SIG-M5 treated with dmso at 0.1 percent for 504 hours (cell line): ENCODE measurements at regions not wholly inside any gene's neighbourhood (a gene's known extent, or its start where the extent isn't known, plus 50 kb on each side); places are given as distances from the start of the nearest gene placed in this dataset.

Experiments
- DNase-seq: peaks from one replicate; lab custom pipeline; 2025; ENCODE audit not compliant: unreplicated experiment; lab: John Stamatoyannopoulos, UW

- DNase-seq = no peak
These were observed 99.3 kb upstream of the BCOR start for GRCh38 chrX:40197071-40197470.

- no peak for DNase-seq
These were observed 97.6 kb upstream of the BCOR start for GRCh38 chrX:40195368-40195767.

- DNase-seq = no peak
These were observed 94.4 kb upstream of the BCOR start for GRCh38 chrX:40192196-40192595.

DNA sequence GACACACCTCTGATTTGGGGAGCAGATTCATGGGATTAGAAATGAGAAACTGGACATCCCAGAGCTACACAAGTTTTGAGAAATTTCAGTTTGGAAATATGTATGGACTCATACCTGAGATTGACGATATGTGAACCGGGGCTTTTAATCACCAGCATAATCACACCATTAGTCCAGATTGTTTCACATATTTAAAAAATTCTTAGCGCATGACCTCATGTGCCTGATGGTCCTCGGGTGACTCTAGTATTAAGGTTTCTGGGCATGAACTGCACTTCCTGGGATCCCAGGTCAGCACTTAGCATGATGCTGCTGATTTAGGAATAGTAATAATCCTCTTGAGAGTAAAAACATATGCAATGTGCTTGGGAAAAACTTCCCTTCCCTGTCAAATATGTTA, 91.9 kb upstream of the BCOR start:
- DNase-seq = no peak

DNA sequence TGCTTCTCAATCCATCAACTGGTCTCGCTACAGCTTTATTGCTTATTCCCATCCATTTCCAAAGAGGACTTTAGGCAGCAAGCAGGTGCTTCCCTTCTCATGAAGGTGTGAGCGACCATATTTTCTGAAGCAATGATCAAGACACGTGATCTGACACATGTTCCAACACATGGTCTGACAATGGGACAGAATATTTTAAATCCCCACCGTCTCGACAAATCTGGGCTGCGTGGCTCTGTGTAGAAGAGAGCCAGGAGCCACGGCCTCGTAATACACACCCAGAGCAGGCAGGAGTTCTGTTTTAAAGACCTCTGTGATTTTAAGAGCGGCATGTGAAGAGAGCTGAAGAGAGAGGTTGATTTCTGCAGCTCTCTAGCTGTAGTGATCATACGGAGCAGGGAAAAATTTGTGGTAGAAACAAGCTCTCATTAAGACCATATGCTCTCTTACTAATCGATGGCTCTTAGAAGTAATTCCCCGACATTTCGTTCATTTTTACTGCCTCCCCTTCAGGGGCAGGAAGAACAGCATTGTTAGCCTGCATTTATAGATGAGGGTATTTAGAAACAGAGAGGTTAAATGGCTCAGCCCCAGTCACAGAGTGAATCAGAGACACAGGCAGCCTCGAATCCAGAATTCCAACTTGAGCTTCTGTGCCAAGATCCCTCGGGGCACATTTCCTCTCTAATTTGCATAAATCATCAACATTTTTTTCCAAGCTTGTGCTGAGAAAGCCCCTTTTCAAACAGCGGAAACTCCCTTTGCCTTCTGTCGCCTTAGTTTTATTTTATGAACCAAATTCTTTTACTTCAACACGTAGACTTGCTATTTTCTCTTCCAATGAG, 91.0 kb upstream of the BCOR start:
- no peak for DNase-seq

GRCh38 chrX:40184968-40185367, 87.2 kb upstream of the BCOR start:
- no peak for DNase-seq

DNA sequence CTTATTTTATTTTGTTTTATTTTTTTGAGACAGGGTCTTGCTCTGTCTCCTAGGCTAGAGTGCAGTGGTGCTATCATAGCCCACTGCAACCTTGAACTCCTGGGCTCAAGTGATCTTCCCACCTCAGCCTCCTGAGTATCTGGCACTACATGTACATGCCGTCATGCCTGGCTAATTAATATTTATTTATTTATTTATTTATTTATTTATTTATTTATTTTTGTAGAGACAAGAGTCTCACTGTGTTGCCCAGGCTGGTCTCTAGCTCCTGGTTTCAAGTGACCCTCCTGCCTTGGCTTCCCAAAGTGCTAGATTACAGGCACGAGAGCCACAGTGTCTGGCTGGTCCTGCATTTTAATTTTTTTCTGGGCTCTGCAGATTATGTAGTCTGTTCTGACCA, 84.9 kb upstream of the BCOR start:
- no peak for DNase-seq

DNA sequence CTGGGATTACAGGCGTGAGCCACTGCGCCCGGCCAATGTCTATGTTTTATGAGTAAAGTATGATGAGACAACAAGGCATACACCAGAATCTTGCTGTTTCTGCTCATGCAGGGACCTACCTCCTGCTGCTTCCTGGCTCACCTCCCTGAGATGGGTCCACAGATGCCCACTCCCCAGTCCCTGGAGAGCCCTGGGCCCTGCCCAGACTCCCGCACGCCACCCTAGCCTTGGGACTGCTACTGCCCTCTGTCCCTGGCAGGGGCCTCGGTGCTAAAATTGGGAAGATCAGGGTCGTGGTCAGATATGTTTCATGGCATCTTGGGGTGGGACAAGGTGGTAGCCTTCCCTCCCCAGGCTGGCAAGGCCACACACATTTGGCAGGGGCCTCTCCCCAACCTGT, 84.3 kb upstream of the BCOR start:
- DNase-seq = no peak

- peak; percentile 76 for DNase-seq
These were observed 81.5 kb upstream of the BCOR start for GRCh38 chrX:40179283-40179682.

DNA sequence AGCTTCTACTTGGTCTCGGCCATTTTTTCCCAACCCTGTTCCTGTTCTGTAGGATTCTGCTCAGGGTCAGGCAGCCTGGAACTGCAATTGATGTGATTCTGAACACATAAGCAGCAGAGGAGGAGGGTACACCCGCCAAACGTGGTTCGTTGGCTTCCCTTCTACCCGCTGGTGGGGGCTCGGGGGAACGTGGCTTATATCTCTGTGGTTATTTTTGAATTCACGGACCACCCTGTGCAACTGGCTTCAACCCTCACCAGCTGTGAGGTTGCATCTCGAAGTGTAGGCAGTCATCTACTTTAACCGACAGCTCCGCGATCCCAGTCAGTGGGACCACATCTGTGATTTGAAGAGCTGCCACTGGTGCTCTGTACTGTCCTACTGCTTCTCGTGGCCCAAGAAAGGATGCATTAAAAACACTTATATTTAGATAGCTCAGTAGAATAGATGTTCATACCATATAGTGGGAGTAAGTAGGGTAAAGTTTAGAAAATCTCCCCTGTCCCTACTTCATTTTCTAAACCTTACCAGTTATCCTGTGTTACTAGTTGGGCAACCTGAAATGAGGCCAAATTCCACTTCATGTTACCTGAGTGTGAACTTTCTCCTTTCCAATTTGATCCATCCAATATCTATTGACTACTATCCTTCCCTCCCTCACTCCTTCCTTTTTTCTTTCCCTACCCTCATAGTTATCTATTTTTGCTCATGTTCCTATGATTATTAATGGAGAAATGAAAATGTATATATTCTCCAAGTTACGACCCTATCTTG, 80.4 kb upstream of the BCOR start:
- no peak for DNase-seq

DNA sequence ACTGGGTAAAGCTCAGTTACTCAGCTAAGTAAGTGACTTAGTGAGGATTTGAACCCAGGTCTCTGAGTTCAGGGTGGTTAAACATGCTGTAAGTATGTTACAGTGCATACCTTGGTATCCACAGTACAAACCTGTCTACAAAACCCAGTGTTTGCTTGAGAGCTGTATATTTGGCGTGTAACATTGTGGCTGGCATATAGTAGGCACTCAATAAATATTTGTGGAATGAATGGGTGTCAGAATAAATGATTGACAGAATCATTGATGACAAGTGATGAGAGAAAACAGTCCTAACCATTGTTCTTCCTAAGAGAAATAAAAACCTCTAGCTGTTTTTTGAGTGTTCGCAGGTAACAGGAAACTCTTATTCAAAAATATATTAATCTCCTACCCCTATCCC, 79.7 kb upstream of the BCOR start:
- DNase-seq = no peak

GRCh38 chrX:40177117-40177430, 79.3 kb upstream of the BCOR start:
- DNase-seq = no peak

DNA sequence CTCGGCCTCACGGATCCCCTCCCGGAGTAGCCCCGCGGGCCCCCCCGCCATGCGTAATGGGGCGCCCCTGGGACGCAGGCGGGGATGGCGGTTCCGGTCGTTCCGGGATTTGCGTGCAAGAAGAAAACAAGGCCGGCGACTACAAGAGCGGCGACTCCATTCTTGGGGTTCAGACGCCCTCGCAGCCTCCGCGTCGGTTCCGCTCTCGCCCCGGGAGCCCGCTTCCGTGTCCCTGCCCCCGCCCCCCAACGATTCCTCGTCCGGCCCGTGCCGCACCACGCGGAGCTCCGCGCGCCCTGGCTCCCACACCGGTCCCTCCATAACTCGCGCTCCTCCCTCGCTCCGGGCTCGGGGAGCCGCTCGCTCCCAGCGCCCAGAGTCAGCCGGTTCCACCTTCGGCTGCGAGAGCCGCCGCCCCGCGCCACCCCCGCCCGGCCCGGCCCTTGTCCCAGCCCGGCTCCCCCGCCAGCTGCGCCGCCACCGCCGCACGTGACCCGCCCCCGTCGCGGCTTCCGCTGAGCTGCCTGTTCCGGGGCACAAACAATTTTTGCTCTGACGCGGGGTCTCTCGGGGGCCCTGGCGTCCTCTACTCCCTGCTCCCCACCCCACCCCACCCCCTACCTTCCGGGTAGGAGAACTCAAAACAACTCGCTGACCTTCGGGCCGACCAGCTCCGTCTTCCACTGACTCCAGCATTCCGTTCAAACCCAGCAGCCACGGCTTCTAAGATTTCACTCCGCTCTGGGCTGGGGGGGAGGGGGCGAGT, 78.8 kb upstream of the BCOR start:
- DNase-seq = peak; percentile 67

DNA sequence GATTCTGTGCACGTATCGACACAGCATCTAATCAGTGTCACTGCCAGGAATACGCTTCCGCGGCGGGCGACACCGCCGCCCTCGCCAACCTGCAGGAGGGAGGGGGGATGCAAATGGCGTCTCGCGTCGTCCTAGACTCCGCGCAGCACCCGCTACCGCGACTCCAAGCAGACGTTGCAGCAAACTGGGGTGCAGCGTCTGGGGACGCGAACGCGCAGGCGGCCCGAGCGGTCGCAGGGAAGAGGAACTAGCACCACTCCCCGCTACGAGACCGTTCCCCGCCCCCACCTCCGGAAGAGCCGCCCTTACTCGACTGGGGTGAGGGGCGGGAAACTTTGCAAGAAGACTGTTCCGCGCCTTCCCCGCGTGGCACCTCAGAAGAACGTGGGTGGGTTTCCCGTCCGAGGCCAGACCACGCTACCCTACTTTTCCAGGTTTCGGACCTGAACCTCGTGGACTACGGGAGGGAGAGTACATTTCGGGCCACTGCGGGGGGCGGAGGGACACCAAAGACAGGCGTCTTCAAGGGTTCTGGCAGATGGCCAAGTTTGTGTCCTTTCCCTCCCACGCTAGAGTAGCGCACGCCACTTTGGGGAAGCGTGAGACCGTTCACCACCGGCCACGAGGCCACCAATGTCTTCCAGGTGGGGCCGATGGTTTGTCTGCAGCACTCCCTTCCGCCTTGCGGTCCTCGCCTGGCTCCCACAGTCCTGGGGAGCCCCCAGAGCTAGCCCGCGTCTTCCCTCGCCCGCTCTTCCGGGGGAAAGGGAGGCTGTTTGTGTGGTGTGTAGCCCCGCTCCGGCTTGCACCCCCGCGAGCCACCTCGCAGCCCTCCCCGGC, 78.0 kb upstream of the BCOR start:
- peak; percentile 81 for DNase-seq

- DNase-seq = peak; percentile 39
These were observed 77.2 kb upstream of the BCOR start for GRCh38 chrX:40174854-40175510.

DNA sequence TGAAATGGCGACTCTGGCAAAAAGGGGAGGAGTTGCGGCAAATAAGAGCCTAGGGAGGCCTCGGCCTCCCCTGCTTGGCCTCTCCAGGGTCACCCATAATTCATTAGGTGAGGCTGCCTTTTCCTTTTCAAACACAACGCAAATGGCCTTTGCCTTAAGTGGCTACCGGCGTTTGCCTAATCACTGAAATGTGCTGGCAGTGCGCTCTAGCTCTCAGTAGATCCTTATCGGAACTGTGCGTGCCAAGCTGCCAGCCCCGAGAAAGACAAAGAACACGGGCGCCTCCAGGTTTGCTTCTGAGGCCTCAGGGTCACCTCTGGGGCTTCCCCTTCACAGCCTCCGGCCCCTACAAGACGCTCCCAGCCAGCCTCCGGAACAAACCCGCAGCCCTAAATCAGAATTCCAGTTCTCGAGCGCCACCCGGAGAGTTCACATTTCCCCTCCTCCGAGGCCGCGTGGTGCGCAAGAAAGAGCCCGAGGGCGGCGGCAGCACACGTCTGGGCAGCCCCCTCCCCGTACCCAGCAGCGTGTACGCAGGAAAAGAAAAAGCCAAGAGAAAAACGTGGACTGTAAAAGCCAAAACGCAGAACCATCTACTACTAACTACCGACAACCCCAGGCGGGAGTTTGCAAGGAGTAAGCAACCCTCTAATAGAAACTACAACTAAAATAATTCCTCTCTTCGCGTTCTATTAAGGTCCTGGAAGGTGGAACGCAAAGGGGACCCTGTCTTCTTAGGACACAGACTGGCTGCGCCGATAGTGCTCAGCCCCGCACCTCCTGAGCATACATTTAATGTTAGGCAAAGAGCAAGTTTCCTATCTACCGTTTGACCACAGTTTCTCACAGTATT, 76.5 kb upstream of the BCOR start:
- DNase-seq = peak; percentile 66

DNA sequence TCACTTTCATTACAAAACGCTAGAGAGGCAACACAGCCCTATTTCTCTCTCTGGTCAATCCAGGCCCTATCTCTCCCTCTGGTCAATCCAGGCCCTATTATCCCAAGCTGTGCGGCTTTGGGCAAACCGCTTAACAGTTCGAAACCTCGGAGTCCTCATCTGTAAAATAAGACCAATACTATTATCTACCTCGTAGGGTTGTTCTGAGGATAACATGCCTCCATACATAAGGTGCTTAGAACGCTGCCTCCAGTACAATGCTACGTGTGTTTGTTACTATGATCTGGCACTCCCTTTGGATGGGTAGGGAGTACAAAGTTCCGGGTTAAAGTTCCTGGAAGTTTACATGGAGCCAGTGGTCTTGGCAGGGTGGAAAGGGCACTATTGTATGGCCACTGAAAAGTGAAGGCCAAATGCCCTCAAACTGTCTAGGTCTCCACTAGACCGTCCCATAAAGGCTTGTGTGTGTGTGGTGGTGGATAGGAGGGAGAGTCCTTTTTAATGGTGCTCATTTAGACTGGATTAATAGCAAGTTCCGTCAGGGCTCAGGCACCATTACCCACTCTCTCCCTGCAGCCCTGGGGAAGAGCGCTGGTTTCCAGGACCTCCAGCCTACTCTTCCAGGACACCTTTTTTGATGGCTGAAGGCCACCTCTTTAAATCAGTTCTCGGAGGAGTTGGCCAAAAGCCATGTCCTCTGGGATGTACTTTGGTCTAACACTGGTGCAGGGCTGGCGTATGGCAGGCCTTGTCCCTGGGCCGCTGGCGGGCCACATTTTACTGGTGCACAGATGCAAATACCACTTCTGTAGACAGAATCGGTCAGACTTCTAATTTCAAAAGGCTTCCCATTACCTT, 75.6 kb upstream of the BCOR start:
- no peak for DNase-seq

- peak; percentile 46 for DNase-seq
These were observed 74.8 kb upstream of the BCOR start for GRCh38 chrX:40172401-40173142.
